HG03439 (cell line): ENCODE measurements at regions not wholly inside any gene's neighbourhood (a gene's known extent, or its start where the extent isn't known, plus 50 kb on each side); places are given as distances from the start of the nearest gene placed in this dataset.

ENCODE experiments used
- ATAC-seq: cut with Tn5 transposase; IDR thresholded peaks from one replicate; pipeline ENCODE4 v1.9.1; 2021; ENCODE audit warnings: mild to moderate bottlenecking, moderate library complexity; ENCODE audit not compliant: unreplicated experiment

GRCh38 chr4:136342666-136343065, 1189.6 kb downstream of the PCDH18 start:
- no peak for ATAC-seq

DNA sequence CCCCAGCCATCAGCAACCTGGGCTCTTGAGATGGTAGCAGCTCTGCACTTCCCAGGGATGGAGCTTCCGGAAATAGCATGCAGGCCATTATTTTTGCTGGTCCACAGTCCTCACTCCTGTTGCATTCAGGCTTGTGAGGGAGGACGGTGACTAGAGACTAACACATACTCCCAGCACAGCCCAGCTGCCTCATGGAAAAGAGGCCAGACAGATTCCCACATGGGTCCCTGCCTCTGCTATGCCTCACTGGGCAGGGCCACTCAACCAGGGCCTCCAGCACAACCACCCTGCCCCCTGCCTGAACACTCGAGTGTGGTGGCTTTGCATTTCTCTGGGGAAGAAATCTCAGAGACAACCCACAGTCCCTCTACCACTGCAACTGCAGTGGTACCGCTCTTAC, 1195.1 kb downstream of the PCDH18 start:
- no peak for ATAC-seq

DNA sequence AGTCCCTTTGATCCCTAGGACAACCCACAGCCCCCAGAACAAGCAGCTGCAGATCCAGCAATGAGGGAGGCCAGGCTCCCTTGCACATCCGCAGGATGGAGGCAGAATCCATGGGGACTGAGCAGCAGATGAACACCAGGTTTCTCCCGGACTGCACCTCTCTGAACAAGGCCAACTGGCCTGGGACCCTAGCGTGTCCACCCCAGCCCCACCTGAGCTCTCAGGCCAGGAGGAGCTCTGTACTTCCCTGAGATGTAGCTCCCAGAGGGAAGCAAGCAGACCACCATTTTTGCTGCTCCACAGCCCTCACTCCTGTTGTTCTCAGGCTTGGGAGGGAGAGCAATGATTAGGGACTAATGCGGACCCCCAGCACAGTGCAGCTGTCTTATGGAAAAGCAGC, 1195.8 kb downstream of the PCDH18 start:
- no peak for ATAC-seq

- no peak for ATAC-seq
These were observed 1203.1 kb downstream of the PCDH18 start for GRCh38 chr4:136329042-136329662.

DNA sequence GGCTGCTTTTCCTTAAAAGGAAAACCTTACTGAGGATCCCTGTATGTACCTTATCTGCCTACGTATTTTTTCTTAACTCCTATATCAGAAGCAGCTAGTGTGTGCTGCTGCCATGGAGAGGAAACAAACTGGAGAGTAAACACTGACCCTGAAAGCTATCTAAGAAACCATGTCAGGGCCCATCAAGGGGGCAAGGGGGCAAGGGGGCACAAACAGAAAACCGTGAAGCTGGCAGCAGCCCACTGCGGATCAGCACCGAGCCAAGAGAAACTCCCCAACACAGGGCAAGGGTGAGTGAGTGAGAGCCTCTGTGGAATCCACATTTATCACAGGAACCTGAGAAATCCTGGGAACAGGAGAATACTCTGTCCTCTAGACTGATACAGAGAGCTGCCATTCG, 1204.2 kb downstream of the PCDH18 start:
- no peak for ATAC-seq

DNA sequence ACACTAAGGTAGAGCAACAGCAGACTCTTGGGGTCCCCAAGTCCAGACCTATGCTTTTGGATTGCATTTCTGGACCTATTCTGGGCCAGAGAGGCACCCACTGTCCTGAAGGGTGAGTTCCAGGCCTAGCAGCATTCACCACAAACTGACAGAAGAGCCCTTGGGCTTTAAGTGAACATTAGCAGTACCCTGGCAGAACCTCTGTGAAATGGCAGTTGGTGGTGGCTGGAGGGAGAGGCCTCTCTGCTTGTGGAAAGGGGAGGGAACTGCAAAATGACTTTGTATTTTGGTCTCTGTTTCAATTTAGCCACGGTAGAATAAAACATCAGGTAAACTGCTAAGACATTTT, 1211.9 kb downstream of the PCDH18 start:
- no peak for ATAC-seq

DNA sequence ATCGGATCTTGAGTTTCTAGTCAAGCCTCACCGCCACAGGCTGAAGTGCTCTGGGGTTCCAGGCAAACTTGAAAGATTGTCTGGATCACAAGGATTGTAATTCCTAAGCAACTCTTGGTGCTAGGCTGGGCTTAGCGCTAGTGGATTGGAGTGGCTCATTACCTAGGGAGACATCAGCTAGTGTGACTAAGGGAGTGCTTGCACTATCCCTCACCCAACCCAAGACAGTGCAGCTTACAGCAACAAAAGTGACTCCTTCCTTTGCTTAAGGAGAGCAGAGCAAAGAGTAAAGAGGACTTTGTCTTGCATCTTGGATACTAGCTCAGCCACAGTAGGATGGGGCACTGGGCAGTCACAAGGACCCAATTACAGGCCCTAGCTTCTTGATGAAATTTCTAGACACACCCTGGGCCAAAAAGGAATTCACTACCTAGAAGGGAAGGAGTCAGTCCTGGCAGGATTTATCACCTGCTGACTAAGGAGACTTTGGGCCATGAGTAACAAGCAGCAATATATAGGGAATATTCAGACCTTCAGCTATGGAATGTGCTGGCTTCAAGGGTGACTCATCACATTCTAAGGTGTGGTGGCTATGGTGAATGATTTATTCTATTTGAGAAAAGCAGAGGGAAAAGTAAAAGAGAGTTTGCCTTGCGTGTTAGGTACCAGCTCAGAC, 1212.4 kb downstream of the PCDH18 start:
- ATAC-seq = no peak

DNA sequence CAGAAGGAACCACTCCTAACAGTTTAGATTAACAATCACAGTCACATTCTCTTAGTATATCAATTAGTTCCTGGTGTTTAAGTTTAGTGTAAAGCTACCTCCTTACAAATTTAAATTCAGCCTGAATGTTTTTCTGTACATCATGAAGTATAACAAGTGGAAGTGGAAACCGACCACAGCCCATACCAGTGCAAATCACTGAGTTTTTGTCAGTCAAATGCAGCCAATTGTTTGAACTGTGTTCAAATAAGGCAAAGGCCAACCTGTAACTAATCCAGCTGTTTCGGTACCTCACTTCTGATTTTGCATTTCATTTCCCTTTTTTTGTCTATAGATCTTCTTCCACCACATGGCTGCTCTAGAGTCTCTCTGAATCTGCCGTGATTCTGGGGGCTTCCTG, 1215.3 kb downstream of the PCDH18 start:
- ATAC-seq = no peak

DNA sequence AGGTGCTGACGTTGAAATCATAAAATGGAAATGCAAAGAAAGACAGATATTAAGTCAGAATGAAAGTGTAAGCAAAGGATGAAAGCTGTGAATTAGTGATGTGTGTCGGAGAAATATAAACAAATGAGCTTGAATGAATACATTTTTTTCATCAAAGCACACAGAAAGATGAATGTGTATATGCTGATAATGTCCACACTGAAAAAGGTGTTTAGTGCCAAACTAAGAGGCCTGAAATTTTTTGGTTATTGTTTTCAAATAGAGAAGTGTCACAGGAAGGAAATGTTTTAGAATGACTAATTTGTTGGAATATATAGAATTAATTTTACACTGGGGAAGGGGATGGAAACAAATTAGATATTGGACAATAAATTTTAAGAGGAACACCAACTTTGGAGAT, 1217.6 kb downstream of the PCDH18 start:
- no peak for ATAC-seq

GRCh38 chr4:136311774-136312173, 1220.5 kb downstream of the PCDH18 start:
- no peak for ATAC-seq

DNA sequence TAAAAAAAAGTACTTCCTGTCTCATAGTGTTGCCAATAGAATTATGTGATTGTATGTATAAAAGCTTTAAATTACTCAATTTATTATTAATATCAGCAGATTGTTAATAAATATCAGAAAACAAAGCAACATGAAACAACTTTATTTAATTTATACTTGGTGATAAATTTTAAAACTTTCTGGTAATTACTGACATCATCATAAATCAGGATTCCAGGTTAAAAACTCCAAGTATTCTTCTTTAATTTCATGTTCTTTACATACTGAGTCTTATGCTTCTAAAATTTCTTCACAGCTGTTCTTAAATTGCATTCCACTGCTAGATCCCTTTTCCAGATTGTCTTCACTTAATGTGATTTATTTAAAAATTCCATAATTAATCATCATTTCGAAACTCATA, 1224.5 kb downstream of the PCDH18 start:
- no peak for ATAC-seq

- ATAC-seq = no peak
These were observed 1225.9 kb downstream of the PCDH18 start for GRCh38 chr4:136306361-136306760.

DNA sequence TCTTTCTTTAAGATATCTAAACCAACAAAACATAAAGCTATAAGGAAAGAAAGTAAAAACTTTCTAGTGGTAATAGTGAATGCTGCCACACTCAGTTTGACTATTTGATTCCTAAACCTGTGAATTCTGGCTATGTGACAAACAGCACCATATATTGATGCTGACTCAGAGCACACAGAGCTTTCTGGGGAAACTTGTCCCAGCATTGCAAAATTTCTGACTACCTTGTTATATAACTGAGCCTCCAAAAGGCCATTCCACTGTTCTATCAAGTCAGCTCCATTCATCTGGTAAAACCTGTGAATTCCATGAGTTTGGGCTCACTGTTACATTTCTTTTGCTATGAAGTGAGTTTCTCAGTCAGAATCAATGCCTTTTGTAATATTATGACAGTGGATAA, 1229.7 kb downstream of the PCDH18 start:
- ATAC-seq = no peak

DNA sequence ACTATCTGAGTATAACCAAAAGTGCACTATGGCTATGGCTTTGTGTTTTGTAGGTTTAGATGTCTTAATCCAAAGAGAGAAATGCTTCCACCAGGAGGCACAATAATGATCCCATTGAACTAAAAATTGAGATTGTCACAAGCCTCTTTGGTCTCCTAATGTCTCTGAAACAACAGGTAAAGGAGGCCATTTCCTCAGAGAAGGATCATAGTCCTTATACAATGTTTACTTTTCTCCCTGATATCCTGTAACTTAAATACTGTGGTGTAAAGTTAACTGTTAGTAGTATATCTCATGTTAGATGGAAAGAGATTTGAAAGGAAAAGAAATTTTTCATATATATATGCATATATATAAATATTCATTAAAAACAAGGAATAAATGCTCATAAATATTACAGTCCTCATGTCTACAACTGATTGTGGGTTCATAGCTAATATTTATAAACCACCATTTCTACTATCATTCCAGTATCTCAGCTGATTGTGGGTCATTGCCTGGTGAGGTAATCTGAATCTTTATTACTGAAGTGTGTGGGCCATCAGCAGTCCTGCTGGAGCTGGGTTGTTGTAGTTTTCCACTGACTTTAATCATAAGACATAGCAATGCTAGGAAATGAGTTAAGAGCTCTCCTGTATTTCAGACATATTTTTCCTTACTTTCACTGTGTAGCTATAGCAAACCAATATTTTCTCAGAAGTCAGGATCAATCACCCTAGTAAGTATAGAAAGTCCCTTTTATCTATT, 1230.4 kb downstream of the PCDH18 start:
- no peak for ATAC-seq

- no peak for ATAC-seq
These were observed 1248.3 kb downstream of the PCDH18 start for GRCh38 chr4:136283977-136284376.

GRCh38 chr4:136281889-136282288, 1250.4 kb downstream of the PCDH18 start:
- ATAC-seq = no peak

DNA sequence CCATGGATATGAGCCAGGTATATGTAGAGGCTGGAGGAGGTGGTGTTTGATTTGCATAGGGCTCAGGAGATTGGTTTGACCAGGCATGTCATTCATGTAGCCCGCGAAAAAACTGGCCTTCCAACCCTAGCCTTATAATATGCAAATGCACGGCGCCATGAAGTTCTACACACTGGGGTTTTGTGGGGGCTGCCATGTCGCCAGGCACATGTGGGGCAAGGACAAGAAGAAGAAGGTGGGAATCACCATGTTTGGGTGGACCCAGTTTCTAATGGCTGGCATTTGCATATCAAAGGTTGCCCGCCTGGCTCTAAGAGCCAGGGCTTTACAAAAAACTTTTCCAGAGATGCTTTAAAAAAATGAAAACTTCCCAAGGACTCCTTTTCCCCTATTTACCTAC, 1251.0 kb downstream of the PCDH18 start:
- ATAC-seq = no peak

DNA sequence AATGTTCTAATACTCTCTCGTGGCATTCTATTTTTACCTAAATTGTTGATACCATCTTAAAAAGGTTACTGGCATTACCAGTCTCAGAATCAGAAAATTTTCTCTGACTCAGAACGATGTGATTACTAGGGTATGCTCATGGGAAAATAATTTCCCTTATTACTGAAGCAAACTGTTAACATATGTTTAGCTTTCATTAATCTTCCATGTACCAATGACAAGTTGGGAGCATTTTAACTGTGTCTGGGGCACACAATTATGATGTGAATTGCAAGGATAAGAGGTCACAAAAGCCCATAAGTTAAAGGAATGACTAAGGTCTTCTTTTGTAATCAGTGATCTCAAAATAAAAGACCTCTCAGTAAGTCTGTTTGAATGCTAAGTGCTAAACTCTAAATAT, 1254.6 kb downstream of the PCDH18 start:
- ATAC-seq = no peak

GRCh38 chr4:136246876-136247275, 1285.4 kb downstream of the PCDH18 start:
- no peak for ATAC-seq

DNA sequence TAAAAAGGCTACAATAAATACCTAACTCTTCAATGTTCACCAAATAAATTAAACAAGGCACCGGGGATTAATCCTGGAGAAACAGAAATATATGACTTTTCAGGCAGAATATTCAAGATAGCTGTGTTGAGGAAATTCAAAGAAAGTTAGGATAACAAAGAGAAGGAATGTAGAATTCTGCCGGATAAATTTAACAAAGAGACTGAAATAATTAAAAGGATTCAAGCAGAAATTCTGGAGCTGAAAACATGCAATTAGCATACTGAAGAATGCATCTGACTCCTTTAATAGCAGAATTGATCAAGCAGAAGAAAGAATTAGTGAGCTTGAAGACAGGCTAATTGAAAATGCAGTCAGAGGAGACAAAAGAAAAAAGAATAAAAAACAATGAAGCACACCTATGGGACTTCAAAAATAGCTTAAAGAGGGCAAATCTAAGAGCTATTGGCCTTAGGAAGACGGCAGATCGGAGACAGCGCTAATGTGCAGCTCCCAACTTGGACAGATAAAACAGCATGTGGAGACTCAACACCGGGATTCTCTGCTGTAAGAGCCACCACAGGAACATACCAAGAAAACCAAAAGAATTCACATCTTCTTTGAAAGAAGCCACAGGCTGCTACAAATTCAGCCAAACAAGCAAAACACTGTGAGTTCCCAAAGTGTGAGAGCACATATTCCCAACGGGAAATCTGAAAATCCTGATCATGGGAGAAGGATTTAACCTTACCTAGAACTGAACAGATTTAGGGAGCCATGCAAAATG, 1290.9 kb downstream of the PCDH18 start:
- no peak for ATAC-seq

GRCh38 chr4:136227315-136227714, 1305.0 kb downstream of the PCDH18 start:
- ATAC-seq = no peak
